Hematopoietic multipotent progenitor cell treated with erythropoietin and hydrocortisone succinate and interleukin-3 and kit ligand, for 8 days (in vitro differentiated cells): ENCODE measurements at regions not wholly inside any gene's neighbourhood (a gene's known extent, or its start where the extent isn't known, plus 50 kb on each side); places are given as distances from the start of the nearest gene placed in this dataset.

Experiments used
- DNase-seq: peaks from one replicate; pipeline ENCODE4 v3.0.0-alpha.2; 2015

GRCh38 chr5:3963652-3964051, 368.0 kb downstream of the IRX1 start:
- DNase-seq, result no peak

GRCh38 chr5:3980156-3980555, 384.5 kb downstream of the IRX1 start:
- no peak for DNase-seq

GRCh38 chr5:3987867-3988266, 392.2 kb downstream of the IRX1 start:
- DNase-seq, result no peak

GRCh38 chr5:3993856-3994473, 398.3 kb downstream of the IRX1 start:
- DNase-seq, result peak; percentile 7

GRCh38 chr5:3994628-3995027, 399.0 kb downstream of the IRX1 start:
- DNase-seq, result no peak

- peak; percentile 29 for DNase-seq
Observed at GRCh38 chr5:3995954-3996619, 400.5 kb downstream of the IRX1 start.

GRCh38 chr5:3996707-3997336, 401.2 kb downstream of the IRX1 start:
- DNase-seq, result no peak

GRCh38 chr5:3997670-3998069, 402.0 kb downstream of the IRX1 start:
- DNase-seq, result no peak

GRCh38 chr5:3999929-4000328, 404.3 kb downstream of the IRX1 start:
- DNase-seq, result no peak

- no peak for DNase-seq
Observed at GRCh38 chr5:4001004-4001403, 405.4 kb downstream of the IRX1 start.

- no peak for DNase-seq
Observed at GRCh38 chr5:4001758-4002533, 406.3 kb downstream of the IRX1 start.

- DNase-seq, result no peak
Observed at GRCh38 chr5:4005335-4005734, 409.7 kb downstream of the IRX1 start.

GRCh38 chr5:4007001-4007400, 411.4 kb downstream of the IRX1 start:
- DNase-seq, result no peak

GRCh38 chr5:4011943-4012342, 416.3 kb downstream of the IRX1 start:
- DNase-seq, result no peak

GRCh38 chr5:4013106-4013898, 417.7 kb downstream of the IRX1 start:
- DNase-seq, result peak; percentile 26

GRCh38 chr5:4015709-4016108, 420.1 kb downstream of the IRX1 start:
- DNase-seq, result no peak

GRCh38 chr5:4017076-4017803, 421.6 kb downstream of the IRX1 start:
- no peak for DNase-seq

GRCh38 chr5:4018007-4018406, 422.4 kb downstream of the IRX1 start:
- DNase-seq, result no peak

GRCh38 chr5:4019009-4019769, 423.6 kb downstream of the IRX1 start:
- DNase-seq, result no peak

- no peak for DNase-seq
Observed at GRCh38 chr5:4019841-4020240, 424.2 kb downstream of the IRX1 start.

- no peak for DNase-seq
Observed at GRCh38 chr5:4020400-4020799, 424.8 kb downstream of the IRX1 start.
